Astrocyte (in vitro differentiated cells and primary cell): ENCODE measurements at regions not wholly inside any gene's neighbourhood (a gene's known extent, or its start where the extent isn't known, plus 50 kb on each side); places are given as distances from the start of the nearest gene placed in this dataset.

ENCODE experiments used
- EZH2 ChIP-seq: IDR thresholded peaks from 2 replicates; pipeline ENCODE4 v1.6.1; 2012; ENCODE audit warnings: mild to moderate bottlenecking, low read length, inconsistent platforms; ENCODE audit not compliant: insufficient read depth
- TF ChIP-seq, protein P1 (sequence below): IDR thresholded peaks from 2 replicates; pipeline ENCODE4 v1.5.1; 2011; ENCODE audit warnings: low read depth, mild to moderate bottlenecking, inconsistent platforms, low read length, moderate library complexity; ENCODE audit not compliant: insufficient read depth

DNA sequence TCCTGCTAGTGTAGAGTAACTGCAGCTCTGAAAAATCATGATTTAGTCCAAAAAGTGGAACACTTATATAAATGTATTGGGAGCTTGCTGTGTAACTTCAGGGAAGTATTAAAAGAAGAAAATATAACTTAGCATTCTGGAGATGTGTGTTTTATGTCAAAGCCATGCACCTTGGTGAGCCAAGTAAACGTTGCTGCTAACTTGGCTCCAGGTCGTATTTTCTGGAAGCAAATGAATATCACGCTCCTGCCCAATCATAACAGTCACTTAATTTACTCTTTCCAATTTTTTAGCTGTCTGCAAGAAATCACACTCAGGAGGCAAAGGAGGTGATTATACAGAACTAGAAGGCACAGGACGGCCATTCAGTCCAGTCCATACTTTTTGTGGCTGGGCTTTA lies 61.1 kb downstream of the DOP1B start:
- TF ChIP-seq, protein P1, sequence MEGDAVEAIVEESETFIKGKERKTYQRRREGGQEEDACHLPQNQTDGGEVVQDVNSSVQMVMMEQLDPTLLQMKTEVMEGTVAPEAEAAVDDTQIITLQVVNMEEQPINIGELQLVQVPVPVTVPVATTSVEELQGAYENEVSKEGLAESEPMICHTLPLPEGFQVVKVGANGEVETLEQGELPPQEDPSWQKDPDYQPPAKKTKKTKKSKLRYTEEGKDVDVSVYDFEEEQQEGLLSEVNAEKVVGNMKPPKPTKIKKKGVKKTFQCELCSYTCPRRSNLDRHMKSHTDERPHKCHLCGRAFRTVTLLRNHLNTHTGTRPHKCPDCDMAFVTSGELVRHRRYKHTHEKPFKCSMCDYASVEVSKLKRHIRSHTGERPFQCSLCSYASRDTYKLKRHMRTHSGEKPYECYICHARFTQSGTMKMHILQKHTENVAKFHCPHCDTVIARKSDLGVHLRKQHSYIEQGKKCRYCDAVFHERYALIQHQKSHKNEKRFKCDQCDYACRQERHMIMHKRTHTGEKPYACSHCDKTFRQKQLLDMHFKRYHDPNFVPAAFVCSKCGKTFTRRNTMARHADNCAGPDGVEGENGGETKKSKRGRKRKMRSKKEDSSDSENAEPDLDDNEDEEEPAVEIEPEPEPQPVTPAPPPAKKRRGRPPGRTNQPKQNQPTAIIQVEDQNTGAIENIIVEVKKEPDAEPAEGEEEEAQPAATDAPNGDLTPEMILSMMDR = no peak
- TF ChIP-seq EZH2 = no peak
